Embryonic facial prominence (tissue), 1 donor: ENCODE measurements at regions not wholly inside any gene's neighbourhood (a gene's known extent, or its start where the extent isn't known, plus 50 kb on each side); places are given as distances from the start of the nearest gene placed in this dataset.

Source experiments
- DNase-seq: peaks from one replicate; pipeline ENCODE4 v3.0.0-alpha.2; 2016; ENCODE audit errors: extremely low spot score

GRCh38 chr12:65517656-65518210 lies 239.2 kb downstream of the MSRB3 start:
- no peak for DNase-seq

GRCh38 chr12:65518771-65519170 lies 240.3 kb downstream of the MSRB3 start:
- DNase-seq: no peak

- no peak for DNase-seq
Measured at GRCh38 chr12:65520658-65521057, 242.2 kb downstream of the MSRB3 start.

GRCh38 chr12:65522956-65523860 lies 244.7 kb downstream of the MSRB3 start:
- no peak for DNase-seq

- no peak for DNase-seq
Measured at GRCh38 chr12:65524666-65525065, 246.2 kb downstream of the MSRB3 start.

- DNase-seq: no peak
Measured at GRCh38 chr12:65525491-65526141, 247.1 kb downstream of the MSRB3 start.

GRCh38 chr12:65526311-65526710 lies 247.8 kb downstream of the MSRB3 start:
- DNase-seq: no peak

- DNase-seq: no peak
Measured at GRCh38 chr12:65528127-65528526, 249.6 kb downstream of the MSRB3 start.

- DNase-seq: no peak
Measured at GRCh38 chr12:65529106-65529505, 250.6 kb downstream of the MSRB3 start.

- no peak for DNase-seq
Measured at GRCh38 chr12:65529771-65530435, 251.4 kb downstream of the MSRB3 start.

GRCh38 chr12:65532162-65532561 lies 253.7 kb downstream of the MSRB3 start:
- no peak for DNase-seq

- no peak for DNase-seq
Measured at GRCh38 chr12:65532764-65533163, 254.3 kb downstream of the MSRB3 start.

GRCh38 chr12:65533177-65533883 lies 254.8 kb downstream of the MSRB3 start:
- DNase-seq: no peak

- DNase-seq: no peak
Measured at GRCh38 chr12:65534238-65534841, 255.9 kb downstream of the MSRB3 start.

GRCh38 chr12:65535946-65536345 lies 257.5 kb downstream of the MSRB3 start:
- DNase-seq: no peak

- DNase-seq: no peak
Measured at GRCh38 chr12:65536351-65536750, 257.9 kb downstream of the MSRB3 start.

GRCh38 chr12:65536876-65537681 lies 258.6 kb downstream of the MSRB3 start:
- DNase-seq: no peak

GRCh38 chr12:65537978-65538377 lies 259.5 kb downstream of the MSRB3 start:
- DNase-seq: no peak

- no peak for DNase-seq
Measured at GRCh38 chr12:65539023-65539422, 260.5 kb downstream of the MSRB3 start.

GRCh38 chr12:65540140-65540539 lies 261.7 kb downstream of the MSRB3 start:
- no peak for DNase-seq
